T-cell (primary cell): ENCODE measurements at regions not wholly inside any gene's neighbourhood (a gene's known extent, or its start where the extent isn't known, plus 50 kb on each side); places are given as distances from the start of the nearest gene placed in this dataset.

Source experiments
- ATAC-seq, 4 experiments: fragments of 200-7000 bp in 3 of 4; fragments of 150-1000 bp in 1 of 4; cut with Tn5 transposase; replicated peaks in 1 of 4; 1 replicate in 3 of 4; 2 replicates in 1 of 4; pipeline ENCODE4 v1.10.0; 2021; ENCODE audit warnings: moderate library complexity in 3 of 4, mild to moderate bottlenecking in 2 of 4, moderate number of reproducible peaks in 1 of 4
- CTCF ChIA-PET, 2 donors: fragments of 300-600 bp; sonication (Branson Sonifier 250); formaldehyde crosslinking; loops; one replicate each; lab custom pipeline; 2022; ENCODE audit warnings: antibody characterized with exemption in 2 of 2; lab: Charles Lee
- POLR2A ChIA-PET, 2 donors: fragments of 300-600 bp; sonication (Branson Sonifier 250); formaldehyde crosslinking; loops; one replicate each; lab custom pipeline; 2022; ENCODE audit warnings: antibody characterized with exemption in 2 of 2; lab: Charles Lee
- DNase-seq, 35 experiments: peaks; one replicate each; pipeline versions ENCODE4 v3.0.0 to v3.0.0-alpha.2; 2013 to 2023
- H3K27ac ChIP-seq: one replicate; pipeline ENCODE4 v1.5.1; 2013; ENCODE audit warnings: low read length
- H3K27me3 ChIP-seq, 2 experiments: replicated peaks in 1 of 2; 1 replicate in 1 of 2; 2 replicates in 1 of 2; pipeline versions ENCODE4 v1.6.1 to v1.7.0; 2013; ENCODE audit warnings: low read length in 1 of 2, mixed read lengths in 1 of 2; ENCODE audit not compliant: control insufficient read depth in 2 of 2, insufficient read depth in 2 of 2; ENCODE audit errors: extremely low read depth in 1 of 2
- H3K36me3 ChIP-seq, 2 donors: 1 replicate in 1 of 2; 2 replicates in 1 of 2; pipeline versions ENCODE4 v1.6.1 to v1.7.0; 2013; ENCODE audit warnings: low read length in 1 of 2; ENCODE audit not compliant: control insufficient read depth in 2 of 2, insufficient read depth in 1 of 2; ENCODE audit errors: extremely low read depth in 1 of 2
- H3K4me1 ChIP-seq, 2 experiments: 1 replicate in 1 of 2; 2 replicates in 1 of 2; pipeline versions ENCODE4 v1.6.1 to v1.7.0; 2013; ENCODE audit warnings: low read length in 2 of 2, mixed read lengths in 1 of 2; ENCODE audit not compliant: insufficient read depth in 2 of 2, control insufficient read depth in 1 of 2; ENCODE audit errors: extremely low read depth in 1 of 2
- H3K4me3 ChIP-seq, 2 donors: 1 replicate in 1 of 2; 2 replicates in 1 of 2; pipeline versions ENCODE4 v1.5.1 to v1.7.0; 2013; ENCODE audit warnings: mild to moderate bottlenecking in 2 of 2, low read length in 1 of 2, moderate library complexity in 1 of 2; ENCODE audit not compliant: control insufficient read depth in 1 of 2; ENCODE audit errors: extremely low read depth in 1 of 2
- H3K9me3 ChIP-seq: 2 replicates; pipeline ENCODE4 v1.7.0; 2013
- H3K27ac Mint-ChIP-seq, 2 donors: one replicate each; pipeline ENCODE4 v1.8.0; 2020 to 2021; ENCODE audit warnings: mild to moderate bottlenecking in 2 of 2, mixed read lengths in 2 of 2
- H3K27me3 Mint-ChIP-seq, 2 donors: one replicate each; pipeline ENCODE4 v1.8.0; 2021 to 2022; ENCODE audit warnings: mixed read lengths in 2 of 2
- H3K36me3 Mint-ChIP-seq: one replicate; pipeline ENCODE4 v1.8.0; 2021; ENCODE audit warnings: mixed read lengths
- H3K4me1 Mint-ChIP-seq, 3 donors: one replicate each; pipeline ENCODE4 v1.8.0; 2020 to 2022; ENCODE audit warnings: mixed read lengths in 3 of 3, mild to moderate bottlenecking in 1 of 3
- H3K4me3 Mint-ChIP-seq, 3 donors: one replicate each; pipeline ENCODE4 v1.8.0; 2020 to 2022; ENCODE audit warnings: mild to moderate bottlenecking in 3 of 3, mixed read lengths in 3 of 3, moderate library complexity in 3 of 3
- H3K9me3 Mint-ChIP-seq, 3 donors: one replicate each; pipeline ENCODE4 v1.8.0; 2020 to 2022; ENCODE audit warnings: mixed read lengths in 3 of 3
- WGBS: methylation state at CpG from one replicate; pipeline ENCODE4 v1.1.5; 2013; ENCODE audit warnings: missing lambda C conversion rate; ENCODE audit not compliant: insufficient coverage; 5-methylcytosine and 5-hydroxymethylcytosine counted together

GRCh38 chr2:176656776-176657140 is 387.5 kb downstream of the MTX2 start:
- H3K4me1 ChIP-seq = no peaks in the 10 kb centered on the region
- DNase-seq (no peak), ATAC-seq (no peak)
- H3K27ac Mint-ChIP-seq = no peak overlapping the region
- H3K9me3 ChIP-seq = no peaks in the 10 kb centered on the region
- H3K9me3 Mint-ChIP-seq = no peaks in the 10 kb centered on the region
- H3K4me1 Mint-ChIP-seq = peaks cover 10 to 14% (median 10%) of the 10 kb centered on the region in 3 donors
- H3K36me3 Mint-ChIP-seq = no peaks in the 10 kb centered on the region
- H3K27me3 Mint-ChIP-seq = peaks cover 53 to 55% of the 10 kb centered on the region in 2 donors
- CTCF ChIA-PET = interaction anchor here in 1 of 2 donors (0.6 kb wide), 1 partner anchor 388 kb away, joined by 3 read pairs; no protein-coding TSS in a partner anchor
- H3K27me3 ChIP-seq = peaks cover 0 to 3% of the 10 kb centered on the region in 2 experiments
- no peak overlapping the region for H3K4me3 Mint-ChIP-seq
- WGBS = 86% methylated on average over 2 of the region's 2 CpGs
- no peak overlapping the region for H3K27ac ChIP-seq
- POLR2A ChIA-PET = no interaction called here
- no peaks in the 10 kb centered on the region for H3K36me3 ChIP-seq
- no peak overlapping the region for H3K4me3 ChIP-seq

GRCh38 chr2:176657393-176657792 is 388.2 kb downstream of the MTX2 start:
- WGBS = no CpG with 5 or more reads among the region's 2 CpGs
- H3K4me3 Mint-ChIP-seq = no peak overlapping the region
- H3K4me3 ChIP-seq = no peak overlapping the region
- no peak for ATAC-seq
- DNase-seq = no peak
- no peak overlapping the region for H3K27ac Mint-ChIP-seq
- no peaks in the 10 kb centered on the region for H3K36me3 ChIP-seq
- H3K9me3 Mint-ChIP-seq = no peaks in the 10 kb centered on the region
- CTCF ChIA-PET = no interaction called here
- POLR2A ChIA-PET = no interaction called here
- peaks cover 8 to 13% (median 9%) of the 10 kb centered on the region in 3 donors for H3K4me1 Mint-ChIP-seq
- no peaks in the 10 kb centered on the region for H3K9me3 ChIP-seq
- H3K27me3 Mint-ChIP-seq = peaks cover 51 to 55% of the 10 kb centered on the region in 2 donors
- H3K27ac ChIP-seq = no peak overlapping the region
- H3K4me1 ChIP-seq = no peaks in the 10 kb centered on the region
- H3K27me3 ChIP-seq = peaks cover 0 to 3% of the 10 kb centered on the region in 2 experiments
- no peaks in the 10 kb centered on the region for H3K36me3 Mint-ChIP-seq

GRCh38 chr2:176658708-176659107 is 389.5 kb downstream of the MTX2 start:
- ATAC-seq (no peak), DNase-seq (no peak)
- ChIA-PET POLR2A (no interaction called here), CTCF (interaction anchor here in 1 of 2 donors (0.6 kb wide), 1 partner anchor 519 kb away, joined by 5 read pairs; no protein-coding TSS in a partner anchor)
- H3K27me3 Mint-ChIP-seq = peaks cover 55 to 58% of the 10 kb centered on the region in 2 donors
- peaks cover 3 to 5% (median 3%) of the 10 kb centered on the region in 3 donors for H3K4me1 Mint-ChIP-seq
- no peaks in the 10 kb centered on the region for H3K9me3 Mint-ChIP-seq
- H3K4me3 Mint-ChIP-seq = no peak overlapping the region
- Histone ChIP-seq H3K27me3 (peaks cover 0 to 3% of the 10 kb centered on the region in 2 experiments), H3K27ac (no peak overlapping the region), H3K36me3 (no peaks in the 10 kb centered on the region), H3K9me3 (no peaks in the 10 kb centered on the region), H3K4me1 (no peaks in the 10 kb centered on the region), H3K4me3 (no peak overlapping the region)
- 85% methylated on average over 4 of the region's 4 CpGs for WGBS
- H3K36me3 Mint-ChIP-seq = no peaks in the 10 kb centered on the region
- H3K27ac Mint-ChIP-seq = no peak overlapping the region

GRCh38 chr2:176662753-176663152 is 393.5 kb downstream of the MTX2 start:
- POLR2A ChIA-PET = no interaction called here
- no peak overlapping the region for H3K4me3 ChIP-seq
- Mint-ChIP-seq H3K4me1 (no peaks in the 10 kb centered on the region), H3K27ac (no peak overlapping the region), H3K36me3 (no peaks in the 10 kb centered on the region), H3K9me3 (no peaks in the 10 kb centered on the region), H3K4me3 (no peak overlapping the region), H3K27me3 (peaks cover 41 to 45% of the 10 kb centered on the region in 2 donors)
- H3K36me3 ChIP-seq = no peaks in the 10 kb centered on the region
- no peaks in the 10 kb centered on the region for H3K9me3 ChIP-seq
- peaks cover 0 to under 1% of the 10 kb centered on the region in 2 experiments for H3K27me3 ChIP-seq
- DNase-seq = no peak
- 100% methylated on average over 2 of the region's 2 CpGs for WGBS
- no peak for ATAC-seq
- no peak overlapping the region for H3K27ac ChIP-seq
- H3K4me1 ChIP-seq = no peaks in the 10 kb centered on the region
- CTCF ChIA-PET = interaction anchor here in 1 of 2 donors (1.2 kb wide), 1 partner anchor 9 kb away, joined by 3 read pairs; no protein-coding TSS in a partner anchor

- ChIA-PET POLR2A (no interaction called here), CTCF (interaction anchor here (0.6 to 1.4 kb wide), 3 partner anchors 11 to 298 kb away, joined by 3 to 6 read pairs (median 5); no protein-coding TSS in a partner anchor)
- no peaks in the 10 kb centered on the region for H3K4me1 Mint-ChIP-seq
- no peaks in the 10 kb centered on the region for H3K9me3 Mint-ChIP-seq
- no peaks in the 10 kb centered on the region for H3K36me3 Mint-ChIP-seq
- Histone ChIP-seq H3K9me3 (no peaks in the 10 kb centered on the region), H3K4me1 (no peaks in the 10 kb centered on the region), H3K27ac (no peak overlapping the region), H3K27me3 (no peaks in the 10 kb centered on the region), H3K4me3 (no peak overlapping the region), H3K36me3 (no peaks in the 10 kb centered on the region)
- WGBS = 100% methylated on average over 1 of the region's 4 CpGs
- H3K27ac Mint-ChIP-seq = no peak overlapping the region
- no peak for ATAC-seq
- DNase-seq = no peak
- no peak overlapping the region for H3K4me3 Mint-ChIP-seq
- H3K27me3 Mint-ChIP-seq = peaks cover 38 to 41% of the 10 kb centered on the region in 2 donors
These were observed 395.2 kb downstream of the MTX2 start for GRCh38 chr2:176664478-176664877.

GRCh38 chr2:176665086-176665485 is 395.8 kb downstream of the MTX2 start:
- ATAC-seq = no peak
- no peak overlapping the region for H3K27ac ChIP-seq
- no peaks in the 10 kb centered on the region for H3K9me3 Mint-ChIP-seq
- no peaks in the 10 kb centered on the region for H3K36me3 Mint-ChIP-seq
- no peak overlapping the region for H3K4me3 Mint-ChIP-seq
- H3K27me3 Mint-ChIP-seq = peaks cover 35 to 36% of the 10 kb centered on the region in 2 donors
- no peak overlapping the region for H3K4me3 ChIP-seq
- POLR2A ChIA-PET = no interaction called here
- H3K4me1 Mint-ChIP-seq = no peaks in the 10 kb centered on the region
- CTCF ChIA-PET = interaction anchor here (0.6 to 1.4 kb wide), 3 partner anchors 11 to 298 kb away, joined by 3 to 6 read pairs (median 5); no protein-coding TSS in a partner anchor
- H3K27ac Mint-ChIP-seq = no peak overlapping the region
- no peaks in the 10 kb centered on the region for H3K27me3 ChIP-seq
- H3K36me3 ChIP-seq = no peaks in the 10 kb centered on the region
- WGBS = no CpG with 5 or more reads among the region's 1 CpG
- H3K4me1 ChIP-seq = no peaks in the 10 kb centered on the region
- no peak for DNase-seq
- no peaks in the 10 kb centered on the region for H3K9me3 ChIP-seq
